ENCODE measurements at regions not wholly inside any gene's neighbourhood (a gene's known extent, or its start where the extent isn't known, plus 50 kb on each side); places are given as distances from the start of the nearest gene placed in this dataset.

DNA sequence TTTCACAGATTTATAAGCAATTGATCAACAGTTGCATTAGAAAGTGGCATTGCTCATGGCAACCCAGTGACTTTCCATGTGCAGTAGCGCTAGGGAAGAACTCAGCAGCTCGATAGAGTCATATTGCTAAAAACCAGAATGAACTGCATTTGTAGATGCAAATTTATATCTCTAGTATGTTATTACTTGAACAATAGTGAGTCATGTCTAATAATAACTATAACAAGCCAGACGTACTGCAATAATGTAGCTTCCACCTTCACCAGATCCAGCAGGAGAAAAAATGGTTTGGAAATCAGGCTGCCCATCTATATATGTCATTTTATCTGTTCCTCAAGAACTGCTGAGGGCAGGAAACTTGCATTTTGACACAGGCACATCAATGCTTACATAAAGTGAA lies 66.5 kb upstream of the FIGN start:
- intact Hi-C loops (cut with DNase I, micrococcal nuclease), result no loop called here
- no peaks in the 10 kb centered on the region for H3K36me3 ChIP-seq (ENCODE audit: insufficient read depth, low read length)
- H3K27ac ChIP-seq (ENCODE audit: low read depth in 1 of 2, low read length in 2 of 2), result no peak overlapping the region
- H3K36me3 Mint-ChIP-seq (ENCODE audit: low read depth), result no peaks in the 10 kb centered on the region
- no peak for TF ChIP-seq CTCF (IDR thresholded peaks at IDR 0.05)
- DNase-seq (no peak), ATAC-seq (ENCODE audit: poor library complexity) (no peak)
- POLR2A ChIA-PET, result no interaction called here
- no peaks in the 10 kb centered on the region for H3K9me3 ChIP-seq (ENCODE audit: control insufficient read depth in 1 of 2, insufficient read depth in 1 of 2, low read length in 2 of 2)
- H3K27ac Mint-ChIP-seq, result no peak overlapping the region
- no peaks in the 10 kb centered on the region for H3K4me1 Mint-ChIP-seq (ENCODE audit: low read depth)
- no peaks in the 10 kb centered on the region for H3K27me3 Mint-ChIP-seq
- no peaks in the 10 kb centered on the region for H3K27me3 ChIP-seq (ENCODE audit: control insufficient read depth in 1 of 2, insufficient read depth in 2 of 2, low read length in 2 of 2)
- CTCF ChIA-PET, result no interaction called here
- H3K9me3 Mint-ChIP-seq, result no peaks in the 10 kb centered on the region
- no peaks in the 10 kb centered on the region for H3K4me1 ChIP-seq (ENCODE audit: insufficient read depth, low read length)
- H3K4me3 Mint-ChIP-seq, result no peak overlapping the region
- H3K4me3 ChIP-seq (ENCODE audit: low read length), result no peak overlapping the region

DNA sequence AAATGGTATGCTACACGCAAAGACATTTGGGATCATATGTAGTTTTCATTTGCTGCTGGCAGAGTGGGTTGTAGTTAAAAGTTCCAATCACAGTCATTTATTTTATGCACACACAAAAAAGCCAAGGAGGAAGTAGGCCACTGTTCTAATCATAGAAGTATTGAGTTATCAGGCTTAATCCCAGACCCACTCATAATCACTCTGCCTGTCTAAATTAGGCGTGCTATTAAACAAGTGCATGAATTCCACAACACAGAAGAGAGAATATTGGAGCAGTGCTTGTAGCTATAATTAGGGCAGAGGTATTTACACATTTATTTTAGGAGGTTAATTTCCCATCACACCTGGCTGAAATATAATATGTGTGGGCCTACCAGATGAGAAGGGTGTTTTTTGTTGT lies 65.7 kb upstream of the FIGN start:
- no peaks in the 10 kb centered on the region for H3K9me3 Mint-ChIP-seq
- intact Hi-C loops (cut with DNase I, micrococcal nuclease), result no loop called here
- no peak for TF ChIP-seq CTCF (IDR thresholded peaks at IDR 0.05)

DNA sequence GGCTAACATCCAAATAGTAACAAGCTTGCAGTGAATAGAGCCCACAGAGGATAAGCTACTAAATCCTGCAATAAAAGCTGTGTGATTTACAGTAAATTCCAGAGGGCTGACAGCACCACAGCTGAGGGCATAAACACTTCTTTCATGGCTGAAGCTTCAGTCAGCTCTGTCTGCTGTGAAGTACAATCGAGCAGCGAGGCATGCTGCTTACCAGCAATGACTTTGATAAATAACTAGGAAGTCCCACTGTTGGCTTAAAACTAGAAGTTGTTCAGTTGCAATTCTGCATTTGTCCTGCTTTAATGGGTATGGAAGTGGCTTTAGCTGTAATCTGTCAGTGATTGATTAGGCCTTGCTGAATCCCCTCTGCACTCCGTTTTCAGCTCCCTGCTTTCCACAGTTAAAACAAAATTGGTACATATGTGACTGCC lies 65.2 kb upstream of the FIGN start:
- Histone ChIP-seq H3K36me3 (ENCODE audit: insufficient read depth, low read length) (no peaks in the 10 kb centered on the region), H3K4me3 (ENCODE audit: low read length) (no peak overlapping the region), H3K27me3 (ENCODE audit: control insufficient read depth in 1 of 2, insufficient read depth in 2 of 2, low read length in 2 of 2) (no peaks in the 10 kb centered on the region), H3K9me3 (ENCODE audit: control insufficient read depth in 1 of 2, insufficient read depth in 1 of 2, low read length in 2 of 2) (peaks cover 0 to 4% of the 10 kb centered on the region in 2 experiments), H3K4me1 (ENCODE audit: insufficient read depth, low read length) (no peaks in the 10 kb centered on the region), H3K27ac (ENCODE audit: low read depth in 1 of 2, low read length in 2 of 2) (no peak overlapping the region)
- TF ChIP-seq CTCF (IDR thresholded peaks at IDR 0.05), result no peak
- ChIA-PET POLR2A (no interaction called here), CTCF (no interaction called here)
- H3K36me3 Mint-ChIP-seq (ENCODE audit: low read depth), result no peaks in the 10 kb centered on the region
- H3K27me3 Mint-ChIP-seq, result no peaks in the 10 kb centered on the region
- no peak overlapping the region for H3K27ac Mint-ChIP-seq
- no peak for ATAC-seq (ENCODE audit: poor library complexity)
- no peak overlapping the region for H3K4me3 Mint-ChIP-seq
- H3K4me1 Mint-ChIP-seq (ENCODE audit: low read depth), result no peaks in the 10 kb centered on the region
- H3K9me3 Mint-ChIP-seq, result no peaks in the 10 kb centered on the region
- intact Hi-C loops (cut with DNase I, micrococcal nuclease), result no loop called here
- no peak for DNase-seq

More for the DNA sequence above, 65.7 kb upstream of the FIGN start:
- H3K9me3 ChIP-seq (ENCODE audit: control insufficient read depth in 1 of 2, insufficient read depth in 1 of 2, low read length in 2 of 2), result no peaks in the 10 kb centered on the region
- no peak overlapping the region for H3K4me3 ChIP-seq (ENCODE audit: low read length)
- H3K4me1 Mint-ChIP-seq (ENCODE audit: low read depth), result no peaks in the 10 kb centered on the region
- no peak for DNase-seq
- no peaks in the 10 kb centered on the region for H3K4me1 ChIP-seq (ENCODE audit: insufficient read depth, low read length)
- no peak for ATAC-seq (ENCODE audit: poor library complexity)
- H3K27me3 ChIP-seq (ENCODE audit: control insufficient read depth in 1 of 2, insufficient read depth in 2 of 2, low read length in 2 of 2), result no peaks in the 10 kb centered on the region
- no peaks in the 10 kb centered on the region for H3K36me3 Mint-ChIP-seq (ENCODE audit: low read depth)
- H3K4me3 Mint-ChIP-seq, result no peak overlapping the region
- ChIA-PET CTCF (no interaction called here), POLR2A (no interaction called here)
- no peak overlapping the region for H3K27ac ChIP-seq (ENCODE audit: low read depth in 1 of 2, low read length in 2 of 2)
- H3K36me3 ChIP-seq (ENCODE audit: insufficient read depth, low read length), result no peaks in the 10 kb centered on the region
- H3K27me3 Mint-ChIP-seq, result no peaks in the 10 kb centered on the region
- H3K27ac Mint-ChIP-seq, result no peak overlapping the region
